GM23248 (cell line): ENCODE measurements at regions not wholly inside any gene's neighbourhood (a gene's known extent, or its start where the extent isn't known, plus 50 kb on each side); places are given as distances from the start of the nearest gene placed in this dataset.
"Not testable (repeated sequence)": the region's sequence is repeated elsewhere in the genome, so short reads cannot be mapped to it uniquely, and the experiment has no call there.

Experiments
- DNase-seq: peaks from one replicate; pipeline ENCODE4 v3.0.0-alpha.2; 2015
- H2AFZ ChIP-seq: fragments of 200-600 bp; sonication (generic); 2 replicates; pipeline ENCODE4 v1.6.1; 2016; ENCODE audit warnings: antibody characterized with exemption
- H3F3A ChIP-seq: fragments of 200-600 bp; sonication (generic); 2 replicates; pipeline ENCODE4 v1.6.1; 2016; ENCODE audit warnings: mild to moderate bottlenecking, antibody characterized with exemption, mixed run types; ENCODE audit not compliant: insufficient read depth
- H3K27ac ChIP-seq: fragments of 200-600 bp; sonication (generic); 2 replicates; pipeline ENCODE4 v1.5.1; 2016; ENCODE audit warnings: mild to moderate bottlenecking
- H3K27me3 ChIP-seq: fragments of 200-600 bp; sonication (generic); replicated peaks from 2 replicates; pipeline ENCODE4 v1.6.1; 2016; ENCODE audit warnings: mild to moderate bottlenecking; ENCODE audit not compliant: insufficient read depth
- H3K36me3 ChIP-seq: fragments of 200-600 bp; sonication (generic); 2 replicates; pipeline ENCODE4 v1.6.1; 2016; ENCODE audit warnings: low read depth, mild to moderate bottlenecking
- H3K4me1 ChIP-seq: fragments of 200-600 bp; sonication (generic); 2 replicates; pipeline ENCODE4 v1.6.1; 2016; ENCODE audit warnings: mild to moderate bottlenecking; ENCODE audit not compliant: insufficient read depth
- H3K4me2 ChIP-seq: fragments of 200-600 bp; sonication (generic); one replicate; pipeline ENCODE4 v1.6.1; 2016; ENCODE audit warnings: mild to moderate bottlenecking; ENCODE audit not compliant: unreplicated experiment
- H3K4me3 ChIP-seq: fragments of 200-600 bp; sonication (generic); 2 replicates; pipeline ENCODE4 v1.5.1; 2016; ENCODE audit warnings: mild to moderate bottlenecking
- H3K79me2 ChIP-seq: fragments of 200-600 bp; sonication (generic); 2 replicates; pipeline ENCODE4 v1.6.1; 2016; ENCODE audit warnings: mild to moderate bottlenecking; ENCODE audit not compliant: insufficient read depth
- H3K9ac ChIP-seq: fragments of 200-600 bp; sonication (generic); 2 replicates; pipeline ENCODE4 v1.6.1; 2016; ENCODE audit warnings: mild to moderate bottlenecking
- H3K9me2 ChIP-seq: fragments of 200-600 bp; sonication (generic); 2 replicates; pipeline ENCODE4 v1.6.1; 2016; ENCODE audit warnings: mixed run types, mild to moderate bottlenecking, moderate library complexity; ENCODE audit not compliant: insufficient read depth
- H3K9me3 ChIP-seq: fragments of 200-600 bp; sonication (generic); one replicate; pipeline ENCODE4 v1.6.1; 2017; ENCODE audit warnings: low read depth
- H4K20me1 ChIP-seq: fragments of 200-600 bp; sonication (generic); 2 replicates; pipeline ENCODE4 v1.6.0; 2016; ENCODE audit not compliant: insufficient read depth
- EZH2 ChIP-seq: fragments of 200-600 bp; sonication (generic); IDR thresholded peaks from 2 replicates; pipeline ENCODE4 v1.6.1; 2018; ENCODE audit warnings: antibody characterized with exemption, mild to moderate bottlenecking; ENCODE audit not compliant: insufficient read depth, poor library complexity, severe bottlenecking
- EZH2phosphoT487 ChIP-seq: fragments of 200-600 bp; sonication (generic); IDR thresholded peaks from 2 replicates; pipeline ENCODE4 v1.6.1; 2018; ENCODE audit warnings: antibody characterized with exemption, moderate library complexity, mild to moderate bottlenecking, low read depth; ENCODE audit not compliant: insufficient read depth
- WGBS, 2 experiments: methylation state at CpG; one replicate each; pipeline ENCODE4 v1.1.6; 2015 to 2017; ENCODE audit warnings: low lambda C conversion rate in 2 of 2, low coverage in 1 of 2; ENCODE audit errors: missing lambda C conversion rate in 2 of 2; 5-methylcytosine and 5-hydroxymethylcytosine counted together
- in situ Hi-C: fragments of 300-500 bp; cut with MboI; formaldehyde crosslinking; loops from 2 replicates; pipeline ENCODE4 v1.15.0; 2020

DNA sequence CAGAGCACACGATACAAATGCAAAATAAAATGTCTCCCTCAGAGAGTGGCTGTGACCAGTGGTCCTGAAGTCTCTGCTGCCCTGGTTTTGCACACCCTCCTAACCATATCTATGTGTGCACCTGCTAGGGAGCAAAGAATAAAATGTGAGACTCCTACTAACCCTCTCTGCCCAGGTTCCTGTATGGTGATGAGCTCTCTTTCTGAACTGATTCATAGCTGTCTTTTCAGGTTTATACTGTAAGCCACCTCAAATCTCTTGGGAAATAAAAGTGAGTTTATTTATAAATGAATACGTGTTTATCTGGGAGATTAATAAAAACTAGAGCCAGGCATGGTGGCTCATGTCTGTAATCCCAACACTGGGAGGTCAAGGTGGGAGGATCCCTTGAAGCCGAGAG is 126.0 kb upstream of the RBPJ start:
- no peak for DNase-seq
- H3K9ac ChIP-seq = no peak overlapping the region
- H3K4me2 ChIP-seq = no peak overlapping the region
- peaks cover 32% of the 10 kb centered on the region for H3F3A ChIP-seq
- H3K4me3 ChIP-seq = no peak overlapping the region
- H4K20me1 ChIP-seq = no peaks in the 10 kb centered on the region
- H3K27ac ChIP-seq = no peak overlapping the region
- no peaks in the 10 kb centered on the region for H3K9me2 ChIP-seq
- in situ Hi-C loops = no loop called here
- WGBS, 2 experiments = 95 to 98% methylated on average over 3 of the region's 3 CpGs
- TF ChIP-seq EZH2phosphoT487 (no peak), EZH2 (no peak)
- H3K27me3 ChIP-seq = no peaks in the 10 kb centered on the region
- no peaks in the 10 kb centered on the region for H3K36me3 ChIP-seq
- H3K79me2 ChIP-seq = no peaks in the 10 kb centered on the region
- no peaks in the 10 kb centered on the region for H3K9me3 ChIP-seq
- no peak overlapping the region for H2AFZ ChIP-seq
- peaks cover 14% of the 10 kb centered on the region for H3K4me1 ChIP-seq

DNA sequence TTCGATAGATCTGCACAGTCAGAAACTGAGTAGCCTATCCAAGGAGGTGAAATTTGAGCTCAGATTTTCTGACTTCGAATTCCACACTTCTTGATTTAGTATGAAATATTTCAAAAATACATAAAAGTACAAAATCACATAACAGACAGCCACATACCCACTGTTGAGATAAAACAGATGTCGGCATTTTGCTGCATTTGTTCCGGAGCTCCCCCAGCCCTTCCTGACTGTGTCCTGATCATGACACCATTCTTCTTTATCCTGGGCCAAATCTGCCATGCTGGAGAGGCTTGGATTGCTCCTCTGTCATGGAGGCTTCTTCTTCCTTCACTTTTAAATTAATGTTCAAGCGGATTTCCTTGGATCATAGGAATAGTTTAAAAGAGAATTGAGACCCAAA is 124.2 kb upstream of the RBPJ start:
- no peak overlapping the region for H3K9ac ChIP-seq
- no peak overlapping the region for H3K27ac ChIP-seq
- WGBS, 2 experiments = 56 to 58% methylated on average over 5 of the region's 5 CpGs
- H3K4me3 ChIP-seq = no peak overlapping the region
- no peaks in the 10 kb centered on the region for H3K36me3 ChIP-seq
- in situ Hi-C loops = no loop called here
- no peaks in the 10 kb centered on the region for H4K20me1 ChIP-seq
- H3K9me3 ChIP-seq = no peaks in the 10 kb centered on the region
- H3F3A ChIP-seq = peaks cover 45% of the 10 kb centered on the region
- H3K9me2 ChIP-seq = no peaks in the 10 kb centered on the region
- no peak overlapping the region for H2AFZ ChIP-seq
- no peak for TF ChIP-seq EZH2
- TF ChIP-seq EZH2phosphoT487 = no peak
- DNase-seq = no peak
- H3K4me1 ChIP-seq = peaks cover 24% of the 10 kb centered on the region
- H3K27me3 ChIP-seq = no peaks in the 10 kb centered on the region
- H3K79me2 ChIP-seq = no peaks in the 10 kb centered on the region
- H3K4me2 ChIP-seq = peak overlapping the region; percentile 13

DNA sequence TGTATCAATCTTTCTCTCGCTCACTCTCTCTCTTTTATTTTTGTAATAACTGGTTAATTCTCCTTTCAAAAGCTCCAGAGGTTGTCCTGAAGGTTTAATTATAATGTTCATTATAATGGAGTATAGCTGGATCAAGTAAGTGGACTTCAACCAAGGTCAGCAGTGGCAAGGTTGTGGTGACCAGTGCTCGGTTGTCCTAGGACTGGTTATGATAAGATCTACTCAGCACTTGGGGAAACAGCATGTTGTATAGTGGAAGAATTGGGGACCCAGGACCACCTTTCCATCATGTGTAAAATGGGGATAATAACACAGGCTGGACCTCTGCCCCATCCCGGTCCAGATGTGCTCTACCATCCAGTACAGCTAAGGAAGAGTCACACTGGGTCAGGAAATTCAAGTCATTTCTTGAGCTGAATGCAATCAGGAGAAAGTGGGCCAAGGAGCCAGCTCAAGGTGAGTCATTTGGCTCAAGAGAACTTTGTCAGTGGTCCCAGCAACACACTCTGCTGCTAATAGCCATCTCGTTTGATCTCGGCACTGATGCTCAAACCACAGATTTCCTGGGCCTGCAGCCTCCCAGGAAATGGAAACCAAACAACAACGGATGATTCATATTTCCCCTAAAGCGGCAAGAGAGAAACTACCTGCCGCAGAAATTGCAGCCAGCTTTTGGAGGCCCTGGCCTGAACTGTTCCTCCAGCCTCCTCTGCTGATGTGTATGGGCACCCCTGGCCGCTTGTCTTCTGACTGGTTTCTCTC is 123.6 kb upstream of the RBPJ start:
- in situ Hi-C loops = no loop called here
- no peaks in the 10 kb centered on the region for H3K36me3 ChIP-seq
- H3K4me1 ChIP-seq = peaks cover 24% of the 10 kb centered on the region
- H3F3A ChIP-seq = peaks cover 45% of the 10 kb centered on the region
- no peak overlapping the region for H3K4me3 ChIP-seq
- H3K9me2 ChIP-seq = no peaks in the 10 kb centered on the region
- no peaks in the 10 kb centered on the region for H3K27me3 ChIP-seq
- no peak overlapping the region for H3K9ac ChIP-seq
- 21 to 22% methylated on average over 9 of the region's 9 CpGs for WGBS, 2 experiments
- H3K4me2 ChIP-seq = peak overlapping the region; percentile 1
- H2AFZ ChIP-seq = no peak overlapping the region
- TF ChIP-seq EZH2phosphoT487 (peak; percentile 89), EZH2 (no peak)
- H3K27ac ChIP-seq = peak overlapping the region; percentile 44
- DNase-seq = peak; percentile 96
- H3K79me2 ChIP-seq = no peaks in the 10 kb centered on the region
- no peaks in the 10 kb centered on the region for H3K9me3 ChIP-seq
- no peaks in the 10 kb centered on the region for H4K20me1 ChIP-seq

- in situ Hi-C loops, H4K20me1 ChIP-seq, H3K27ac ChIP-seq, H3K79me2 ChIP-seq, H3K9me3 ChIP-seq, H3K9ac ChIP-seq, H3K4me3 ChIP-seq, H3K27me3 ChIP-seq, DNase-seq, H3K4me2 ChIP-seq, H3K36me3 ChIP-seq, H2AFZ ChIP-seq, H3K9me2 ChIP-seq: not testable (repeated sequence)
- 79 to 83% methylated on average over 8 of the region's 8 CpGs for WGBS, 2 experiments
- Histone ChIP-seq H3K4me1 (peaks cover 24% of the 10 kb centered on the region), H3F3A (peaks cover 45% of the 10 kb centered on the region)
Observed at GRCh38 chr4:26198931-26199330, 121.9 kb upstream of the RBPJ start.

DNA sequence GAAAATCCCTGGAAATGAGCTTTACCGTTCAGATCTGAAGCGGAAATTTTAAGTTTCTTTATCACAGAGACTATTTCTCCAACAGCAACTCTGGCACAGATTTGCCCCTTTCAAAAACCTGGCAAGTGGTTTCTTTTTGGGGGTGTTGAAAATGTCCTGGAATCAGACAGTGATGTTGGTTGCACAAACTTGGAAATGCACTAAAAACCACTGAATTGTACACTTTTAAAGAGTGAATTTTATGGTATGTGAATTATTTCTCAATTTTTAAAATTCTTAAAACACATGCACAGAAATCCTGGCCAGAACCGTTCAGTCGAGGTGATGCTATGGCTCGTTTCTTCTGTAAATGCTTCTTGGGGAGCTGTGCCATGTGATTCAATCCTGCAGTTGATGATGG is 121.2 kb upstream of the RBPJ start:
- DNase-seq = no peak
- no peak overlapping the region for H3K27ac ChIP-seq
- in situ Hi-C loops = no loop called here

More for the DNA sequence above, 121.2 kb upstream of the RBPJ start:
- H3K9me2 ChIP-seq = no peaks in the 10 kb centered on the region
- no peak overlapping the region for H3K4me2 ChIP-seq
- TF ChIP-seq EZH2phosphoT487 = no peak
- TF ChIP-seq EZH2 = no peak
- H3K9ac ChIP-seq = no peak overlapping the region
- H3K4me3 ChIP-seq = no peak overlapping the region
- WGBS, 2 experiments = 51 to 54% methylated on average over 5 of the region's 5 CpGs
- no peaks in the 10 kb centered on the region for H3K9me3 ChIP-seq
- no peaks in the 10 kb centered on the region for H3K36me3 ChIP-seq
- H4K20me1 ChIP-seq = no peaks in the 10 kb centered on the region
- H3K27me3 ChIP-seq = 0 out of 2 replicates have a peak, but pooled peaks cover 5% of the 10 kb centered on the region
- peaks cover 24% of the 10 kb centered on the region for H3K4me1 ChIP-seq
- peaks cover 45% of the 10 kb centered on the region for H3F3A ChIP-seq
- no peaks in the 10 kb centered on the region for H3K79me2 ChIP-seq
- H2AFZ ChIP-seq = no peak overlapping the region
